ENCODE measurements at regions not wholly inside any gene's neighbourhood (a gene's known extent, or its start where the extent isn't known, plus 50 kb on each side); places are given as distances from the start of the nearest gene placed in this dataset.
"Not testable (repeated sequence)": the region's sequence is repeated elsewhere in the genome, so short reads cannot be mapped to it uniquely, and the experiment has no call there.

DNA sequence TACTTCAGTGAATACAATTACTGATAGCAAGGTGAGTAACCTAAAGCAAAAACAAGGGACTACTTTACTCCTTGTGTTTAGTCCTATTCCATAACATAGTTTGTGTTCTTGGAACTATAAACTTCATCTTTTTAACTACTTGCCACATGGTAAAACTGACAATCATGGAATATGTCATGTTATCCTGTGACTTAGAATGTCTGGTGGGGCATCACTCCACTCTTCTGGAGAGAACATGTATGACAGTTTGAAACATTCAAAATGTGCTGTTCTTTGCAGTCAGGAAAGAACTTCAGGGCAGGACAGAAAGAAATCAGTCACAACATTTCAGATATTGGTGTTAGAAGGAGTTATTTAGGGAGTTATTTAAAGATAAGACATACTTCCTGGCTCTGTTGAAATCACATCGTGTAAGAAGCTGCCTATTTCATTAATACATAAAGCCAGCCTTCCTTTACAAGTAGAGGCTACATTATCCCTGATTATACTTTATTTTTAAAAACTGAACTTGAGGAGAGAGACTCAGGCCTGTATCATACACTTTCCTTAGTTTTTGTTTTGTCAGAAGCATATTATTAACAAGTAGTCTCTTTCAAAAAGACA, 184.9 kb downstream of the SPATA31A6 start:
- DNase-seq (ENCODE audit: extremely low read depth, low read depth), result not testable (repeated sequence)

- DNase-seq (ENCODE audit: extremely low read depth, low read depth), result not testable (repeated sequence)
These were observed 186.7 kb downstream of the SPATA31A6 start for GRCh38 chr9:42370172-42370571.

GRCh38 chr9:42371417-42371816, 188.0 kb downstream of the SPATA31A6 start:
- not testable (repeated sequence) for DNase-seq (ENCODE audit: extremely low read depth, low read depth)

- not testable (repeated sequence) for DNase-seq (ENCODE audit: extremely low read depth, low read depth)
These were observed 194.3 kb downstream of the SPATA31A6 start for GRCh38 chr9:42377530-42378417.

DNA sequence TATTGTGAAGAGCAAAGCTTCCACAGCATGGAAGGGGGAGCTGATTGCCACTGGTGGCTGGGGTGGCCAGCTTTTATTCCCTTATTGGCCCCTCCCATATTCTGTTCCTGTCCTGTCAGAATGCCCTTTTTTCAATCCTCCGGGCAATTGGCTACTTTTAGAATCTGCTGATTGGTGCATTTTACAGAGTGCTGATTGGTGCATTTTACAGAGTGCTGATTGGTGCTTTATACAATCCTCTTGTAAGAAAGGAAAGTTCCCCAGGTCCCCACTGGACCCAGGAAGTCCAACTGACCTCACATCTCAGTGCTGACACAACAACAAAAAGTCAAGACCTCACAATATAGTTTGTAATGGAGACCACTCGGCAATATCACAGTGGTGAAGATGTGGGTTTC, 195.0 kb downstream of the SPATA31A6 start:
- DNase-seq (ENCODE audit: extremely low read depth, low read depth), result no peak
- TF ChIP-seq, protein P1, sequence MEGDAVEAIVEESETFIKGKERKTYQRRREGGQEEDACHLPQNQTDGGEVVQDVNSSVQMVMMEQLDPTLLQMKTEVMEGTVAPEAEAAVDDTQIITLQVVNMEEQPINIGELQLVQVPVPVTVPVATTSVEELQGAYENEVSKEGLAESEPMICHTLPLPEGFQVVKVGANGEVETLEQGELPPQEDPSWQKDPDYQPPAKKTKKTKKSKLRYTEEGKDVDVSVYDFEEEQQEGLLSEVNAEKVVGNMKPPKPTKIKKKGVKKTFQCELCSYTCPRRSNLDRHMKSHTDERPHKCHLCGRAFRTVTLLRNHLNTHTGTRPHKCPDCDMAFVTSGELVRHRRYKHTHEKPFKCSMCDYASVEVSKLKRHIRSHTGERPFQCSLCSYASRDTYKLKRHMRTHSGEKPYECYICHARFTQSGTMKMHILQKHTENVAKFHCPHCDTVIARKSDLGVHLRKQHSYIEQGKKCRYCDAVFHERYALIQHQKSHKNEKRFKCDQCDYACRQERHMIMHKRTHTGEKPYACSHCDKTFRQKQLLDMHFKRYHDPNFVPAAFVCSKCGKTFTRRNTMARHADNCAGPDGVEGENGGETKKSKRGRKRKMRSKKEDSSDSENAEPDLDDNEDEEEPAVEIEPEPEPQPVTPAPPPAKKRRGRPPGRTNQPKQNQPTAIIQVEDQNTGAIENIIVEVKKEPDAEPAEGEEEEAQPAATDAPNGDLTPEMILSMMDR (IDR thresholded peaks at IDR 0.05; ENCODE audit: low read depth, low read length), result no peak

DNA sequence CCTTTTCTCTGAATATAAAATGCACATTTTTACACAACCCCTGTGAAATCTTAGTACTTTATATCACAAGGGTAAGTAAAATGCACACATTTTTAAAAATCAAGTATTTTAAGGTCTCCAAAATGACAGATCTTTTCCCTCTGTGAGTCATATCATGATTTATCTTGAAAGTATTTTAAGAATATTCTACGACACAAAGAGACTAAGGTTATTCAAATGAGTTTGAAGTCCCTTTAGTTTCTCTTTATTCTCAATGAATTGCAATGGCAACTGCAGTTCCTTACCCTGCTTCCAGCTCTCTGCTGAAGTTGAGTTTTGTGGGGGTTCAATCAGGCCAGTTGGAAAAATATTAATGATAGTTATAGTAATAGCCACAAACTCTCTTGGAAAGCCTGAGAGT, 196.1 kb downstream of the SPATA31A6 start:
- not testable (repeated sequence) for DNase-seq (ENCODE audit: extremely low read depth, low read depth)

DNA sequence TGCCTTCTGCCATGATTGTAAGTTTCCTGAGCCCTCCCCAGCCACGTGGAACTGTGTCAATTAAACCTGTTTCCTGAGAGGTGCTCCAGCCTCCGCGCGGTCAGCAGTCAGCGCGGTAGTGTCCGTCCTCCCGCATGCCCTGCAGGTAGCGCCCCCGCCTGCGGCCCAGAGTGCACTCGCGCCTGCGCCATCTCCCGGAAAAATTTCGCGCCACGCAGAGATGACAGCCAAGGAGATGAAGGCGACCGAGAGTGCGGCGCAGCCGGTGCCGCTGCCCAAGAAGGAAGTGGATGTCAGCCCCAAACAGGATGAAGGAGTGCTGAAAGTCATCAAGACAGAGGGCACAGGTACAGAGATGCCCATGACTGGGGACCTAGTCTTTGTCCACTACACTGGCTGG, 201.1 kb downstream of the SPATA31A6 start:
- not testable (repeated sequence) for DNase-seq (ENCODE audit: extremely low read depth, low read depth)

DNA sequence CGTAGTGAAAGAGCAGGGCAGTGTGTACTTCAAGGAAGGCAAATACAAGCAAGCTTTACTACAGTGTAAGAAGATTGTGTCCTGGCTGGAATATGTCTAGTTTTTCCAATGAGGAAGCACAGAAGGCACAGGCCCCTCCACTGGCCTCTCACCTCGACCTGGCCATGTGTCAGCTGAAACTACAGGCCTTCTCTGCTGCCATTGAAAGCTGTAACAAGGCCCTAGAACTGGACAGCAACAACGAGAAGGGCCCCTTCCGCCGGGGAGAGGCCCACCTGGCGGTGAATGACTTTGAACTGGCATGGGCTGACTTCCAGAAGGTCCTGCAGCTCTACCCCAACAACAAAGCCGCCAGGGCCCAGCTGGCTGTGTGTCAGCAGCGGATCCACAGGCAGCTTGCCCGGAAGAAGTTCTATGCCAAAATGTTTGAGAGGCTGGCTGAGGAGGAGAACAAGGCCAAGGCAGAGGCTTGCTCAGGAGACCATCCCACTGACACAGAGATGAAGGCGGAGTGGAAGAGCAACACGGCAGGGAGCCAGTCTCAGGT, 202.2 kb downstream of the SPATA31A6 start:
- DNase-seq (ENCODE audit: extremely low read depth, low read depth), result not testable (repeated sequence)

- TF ChIP-seq, protein P1 (IDR thresholded peaks at IDR 0.05; ENCODE audit: low read depth, low read length), result no peak
- DNase-seq (ENCODE audit: extremely low read depth, low read depth), result no peak
These were observed 203.0 kb downstream of the SPATA31A6 start for GRCh38 chr9:42386477-42386876.

DNA sequence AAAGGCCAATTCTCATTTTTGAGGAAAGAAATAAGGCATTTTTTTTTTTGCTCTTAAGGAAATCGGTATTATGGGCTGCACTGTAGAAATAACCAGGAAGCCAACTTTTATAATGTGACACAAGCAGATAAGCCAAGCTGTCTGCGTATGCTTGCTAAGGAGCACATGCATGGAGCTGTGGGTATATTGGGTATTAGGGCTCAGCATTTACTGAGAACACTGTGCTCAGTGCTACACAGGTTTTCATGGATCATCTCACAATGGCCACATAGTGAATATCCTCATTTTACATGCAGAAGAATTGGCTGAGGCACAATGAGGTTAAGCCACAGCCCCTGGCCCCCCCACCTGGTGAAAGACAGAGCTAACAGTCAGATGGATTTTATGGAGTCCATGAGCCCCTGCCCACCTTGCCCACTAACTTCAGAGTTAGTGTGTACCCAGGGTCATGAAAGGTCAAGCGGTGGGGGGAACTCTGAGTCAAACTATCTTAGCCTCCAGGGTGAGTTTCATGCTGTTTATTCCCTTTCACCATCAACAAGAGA, 204.8 kb downstream of the SPATA31A6 start:
- TF ChIP-seq, protein P1 (IDR thresholded peaks at IDR 0.05; ENCODE audit: low read depth, low read length), result no peak
- no peak for DNase-seq (ENCODE audit: extremely low read depth, low read depth)

DNA sequence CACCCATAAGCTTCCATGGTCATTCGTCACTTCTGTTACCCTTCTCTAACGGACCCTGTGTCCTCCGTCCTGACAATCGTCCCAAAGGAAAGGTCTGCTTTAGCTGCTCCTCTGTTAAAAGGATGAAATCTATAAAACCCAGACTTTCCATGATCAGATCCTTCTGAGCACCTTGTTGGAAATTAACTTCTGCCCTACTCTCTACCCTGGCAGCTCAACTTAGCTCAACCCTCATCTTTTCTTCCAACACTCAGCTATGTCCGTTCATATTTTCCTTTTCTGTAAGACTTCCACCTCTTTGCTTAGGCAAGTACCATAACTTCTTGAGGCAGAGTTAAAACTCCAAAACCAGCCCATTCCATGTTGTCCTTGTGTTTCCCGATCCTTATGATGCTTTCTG, 205.4 kb downstream of the SPATA31A6 start:
- TF ChIP-seq, protein P1 (IDR thresholded peaks at IDR 0.05; ENCODE audit: low read depth, low read length), result no peak
- DNase-seq (ENCODE audit: extremely low read depth, low read depth), result no peak

- DNase-seq (ENCODE audit: extremely low read depth, low read depth), result not testable (repeated sequence)
These were observed 209.5 kb downstream of the SPATA31A6 start for GRCh38 chr9:42392773-42393455.
